Renal cortical epithelial cell (primary cell): ENCODE measurements at regions not wholly inside any gene's neighbourhood (a gene's known extent, or its start where the extent isn't known, plus 50 kb on each side); places are given as distances from the start of the nearest gene placed in this dataset.

Experiments
- DNase-seq: peaks from one replicate; pipeline ENCODE4 v3.0.0-alpha.2; 2011; ENCODE audit warnings: low read depth

DNA sequence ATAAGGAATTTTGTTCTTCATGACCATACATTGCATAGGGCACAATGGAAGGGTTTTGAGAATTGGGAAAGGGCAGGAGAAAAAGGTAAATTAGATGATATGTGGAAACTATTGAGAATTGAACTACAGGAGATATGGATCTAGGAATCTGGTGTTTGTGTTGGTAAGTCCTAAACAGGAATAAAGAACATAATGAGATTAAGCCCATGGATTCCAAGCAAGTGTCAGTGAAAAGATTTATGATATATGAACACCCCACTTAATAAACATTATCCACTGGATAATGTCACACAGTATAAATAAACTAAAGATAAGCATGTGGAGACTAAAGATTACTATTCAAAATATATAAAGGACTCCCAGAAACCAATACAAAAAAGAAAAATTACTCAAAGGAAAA, 98.2 kb downstream of the TNFSF18 start:
- no peak for DNase-seq

DNA sequence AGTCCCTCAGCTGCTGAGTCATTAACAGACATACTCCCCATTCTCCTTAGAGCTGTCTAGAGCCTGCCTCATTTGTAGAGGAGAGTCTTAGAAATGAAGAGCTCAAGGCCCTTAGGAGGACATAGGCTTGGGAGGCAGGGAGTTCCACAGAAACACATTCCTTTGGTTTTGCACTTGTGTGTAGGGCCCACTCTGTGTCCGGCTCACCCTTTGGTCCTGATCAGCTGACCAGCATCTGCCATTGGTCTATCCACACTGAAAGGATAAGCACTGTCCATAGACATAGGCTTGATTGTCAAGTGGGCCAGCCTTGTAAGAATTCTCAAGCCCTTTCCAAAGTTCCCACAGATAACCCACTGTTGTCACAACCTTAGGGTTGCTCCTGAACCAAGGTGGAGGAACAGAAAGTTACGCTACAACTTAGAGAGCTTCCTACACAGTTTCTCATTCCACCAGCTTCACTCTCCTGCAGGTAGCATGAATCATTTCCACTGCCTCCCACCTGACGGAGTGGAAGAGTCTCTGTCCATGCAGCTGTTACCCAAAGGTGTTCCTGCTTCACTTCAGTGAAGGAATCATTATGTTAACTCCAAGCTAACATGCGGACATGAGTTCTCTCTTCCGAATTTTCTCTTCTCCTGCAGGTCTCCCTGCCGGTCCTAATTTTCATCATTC, 96.1 kb downstream of the TNFSF18 start:
- no peak for DNase-seq

DNA sequence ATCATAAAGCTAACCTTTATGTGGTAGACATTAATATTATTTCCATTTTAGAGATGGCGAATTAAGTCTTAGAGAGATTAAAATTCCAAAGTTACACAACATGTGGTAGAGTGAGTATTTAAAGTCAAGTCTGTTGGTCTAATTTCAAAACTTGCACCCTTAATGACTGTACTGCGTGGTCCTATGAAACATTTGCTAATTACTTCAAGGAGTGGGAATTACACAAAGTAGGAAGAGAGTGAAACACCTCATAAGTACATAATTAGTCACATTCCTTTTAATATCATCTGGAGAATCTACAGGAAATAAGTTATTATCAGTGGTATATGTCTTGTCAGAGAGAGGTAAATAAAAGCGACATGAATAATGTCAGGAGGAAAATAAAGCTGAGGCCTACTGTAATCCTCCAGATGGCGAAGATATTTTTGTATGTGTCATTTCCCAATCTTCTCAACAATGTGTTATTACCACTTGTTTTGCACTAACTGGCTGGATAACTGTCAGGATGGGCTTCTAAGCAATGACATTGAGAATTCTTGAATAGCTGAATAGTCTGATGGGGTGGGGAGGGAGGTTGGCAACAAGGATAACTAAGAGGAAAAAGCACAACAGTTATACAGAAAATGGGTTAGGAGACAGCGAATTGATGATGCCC, 95.5 kb downstream of the TNFSF18 start:
- no peak for DNase-seq

DNA sequence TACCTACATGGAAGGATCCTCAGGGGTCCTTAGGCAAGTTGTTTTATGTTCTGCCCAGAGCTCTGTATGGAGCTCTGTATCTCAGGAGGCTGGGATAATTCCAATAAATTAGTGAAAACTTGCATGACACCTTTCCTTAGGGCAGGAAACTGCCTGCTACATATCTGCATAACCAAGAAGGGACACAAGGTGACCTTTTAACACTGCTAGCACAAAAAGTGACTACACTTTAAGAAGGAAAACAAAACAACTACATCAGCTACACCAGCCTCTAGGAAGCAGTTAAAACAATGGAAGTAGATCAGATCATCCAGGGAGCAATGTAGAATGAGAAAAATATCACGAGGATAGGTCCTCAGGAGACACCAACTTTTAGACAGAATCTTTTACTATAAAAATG, 93.9 kb downstream of the TNFSF18 start:
- no peak for DNase-seq

DNA sequence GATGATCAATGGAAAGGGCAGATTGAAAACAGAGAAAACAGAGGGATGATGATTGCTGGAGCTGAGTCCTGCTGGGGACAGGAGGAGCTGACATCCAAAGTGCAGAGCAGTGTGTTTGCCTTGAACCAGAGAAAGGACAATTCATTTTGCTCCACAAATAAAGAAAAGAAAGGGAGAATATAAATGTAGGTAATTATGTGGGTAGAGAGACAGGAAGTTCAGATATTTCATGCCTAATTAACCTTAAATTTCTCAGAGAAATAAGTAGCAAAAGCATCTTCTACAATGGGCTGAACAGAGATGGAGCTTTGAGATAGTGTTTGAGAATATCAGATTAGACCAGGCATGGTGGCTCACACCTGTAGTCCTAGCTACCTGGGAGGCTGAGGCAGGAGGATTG, 93.2 kb downstream of the TNFSF18 start:
- DNase-seq, result no peak

DNA sequence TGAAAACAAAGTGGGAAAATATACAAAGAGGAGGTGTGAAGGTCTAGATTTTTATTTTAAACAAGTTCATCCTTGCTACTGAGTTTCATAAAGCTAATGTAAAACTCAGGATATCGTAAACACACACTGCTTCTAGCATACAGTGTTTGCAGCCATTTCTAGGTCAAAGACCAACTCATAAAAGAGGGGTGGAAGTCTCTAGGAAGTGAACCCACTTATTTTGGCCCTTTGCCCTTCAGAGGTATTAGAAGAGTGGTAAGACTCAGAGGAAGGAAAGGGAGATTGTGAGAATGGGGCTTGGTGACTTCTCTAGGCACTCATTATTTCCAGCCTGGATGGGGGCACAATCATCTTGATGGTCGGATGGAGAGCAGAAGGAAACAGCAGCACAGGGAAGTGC, 91.2 kb downstream of the TNFSF18 start:
- DNase-seq, result no peak

DNA sequence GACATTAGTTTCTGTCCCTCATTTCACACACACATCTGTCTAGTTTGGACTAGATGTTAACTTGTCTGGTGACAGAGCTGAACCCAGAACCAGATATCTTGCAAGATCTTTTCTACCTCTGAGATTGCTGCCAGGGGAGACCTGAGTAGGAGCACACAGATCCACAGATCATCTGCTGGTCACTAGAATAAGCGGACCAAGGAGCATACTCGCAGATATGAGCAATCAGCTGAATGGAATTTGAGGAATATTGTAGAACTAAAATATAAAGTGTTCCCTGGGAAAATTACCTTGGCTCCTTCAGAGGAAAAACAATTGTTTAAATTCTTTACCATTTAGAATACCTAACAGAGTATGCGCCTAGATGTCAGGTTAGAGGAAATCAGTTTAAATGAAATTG, 90.7 kb downstream of the TNFSF18 start:
- DNase-seq, result no peak

DNA sequence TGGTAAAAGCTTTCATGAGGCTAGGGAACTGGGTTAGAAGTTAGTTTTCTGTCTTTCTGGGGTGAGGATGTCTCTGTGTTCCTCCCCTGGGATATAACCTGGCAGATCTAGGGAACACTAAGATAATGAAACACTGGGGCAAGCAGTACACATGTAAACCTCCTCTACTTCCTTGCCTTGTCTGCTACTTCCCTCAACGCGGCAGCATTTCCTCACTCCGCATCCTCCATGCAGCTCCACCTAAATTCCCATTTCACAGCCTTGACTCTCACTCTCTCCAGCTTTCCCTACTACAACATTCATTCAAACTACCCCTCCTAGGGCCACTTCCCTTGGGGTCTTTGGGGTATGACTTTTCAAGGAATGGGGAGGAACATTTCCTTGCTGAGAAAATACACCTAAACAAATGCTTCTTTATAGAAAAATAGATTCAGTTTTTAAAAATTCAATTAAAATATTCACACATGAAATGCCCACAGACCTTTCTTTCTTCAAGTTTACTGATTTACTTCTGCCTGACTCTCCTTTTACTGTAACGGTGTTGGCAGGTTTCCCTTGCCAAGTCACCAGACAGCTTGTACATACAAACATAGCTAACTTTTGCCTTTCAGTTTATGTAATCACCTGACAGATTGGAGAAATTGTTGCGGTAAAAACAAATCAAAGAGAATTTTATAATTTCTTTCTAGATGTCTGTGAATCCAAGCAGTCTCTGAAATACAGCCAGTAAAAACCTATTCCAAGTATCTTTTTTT, 90.1 kb downstream of the TNFSF18 start:
- peak; percentile 89 for DNase-seq

DNA sequence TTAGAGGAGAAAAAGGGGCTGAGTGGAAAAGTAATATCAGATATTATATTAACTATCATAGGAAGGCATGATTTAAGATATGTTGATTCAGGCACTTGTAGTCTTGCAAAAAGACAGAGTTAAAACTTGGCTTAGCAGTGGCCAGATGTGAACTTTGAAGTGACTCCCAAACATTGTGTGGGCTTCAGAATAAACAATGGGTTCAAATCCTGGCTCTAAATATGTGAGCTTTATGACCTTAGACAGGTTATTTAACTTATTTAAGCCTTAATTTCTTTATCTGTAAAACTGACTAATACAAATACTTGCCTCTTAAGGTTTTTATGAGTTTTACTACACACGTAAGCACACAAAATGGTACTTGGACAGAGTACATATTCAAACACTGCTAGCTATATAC, 85.9 kb downstream of the TNFSF18 start:
- DNase-seq, result no peak

DNA sequence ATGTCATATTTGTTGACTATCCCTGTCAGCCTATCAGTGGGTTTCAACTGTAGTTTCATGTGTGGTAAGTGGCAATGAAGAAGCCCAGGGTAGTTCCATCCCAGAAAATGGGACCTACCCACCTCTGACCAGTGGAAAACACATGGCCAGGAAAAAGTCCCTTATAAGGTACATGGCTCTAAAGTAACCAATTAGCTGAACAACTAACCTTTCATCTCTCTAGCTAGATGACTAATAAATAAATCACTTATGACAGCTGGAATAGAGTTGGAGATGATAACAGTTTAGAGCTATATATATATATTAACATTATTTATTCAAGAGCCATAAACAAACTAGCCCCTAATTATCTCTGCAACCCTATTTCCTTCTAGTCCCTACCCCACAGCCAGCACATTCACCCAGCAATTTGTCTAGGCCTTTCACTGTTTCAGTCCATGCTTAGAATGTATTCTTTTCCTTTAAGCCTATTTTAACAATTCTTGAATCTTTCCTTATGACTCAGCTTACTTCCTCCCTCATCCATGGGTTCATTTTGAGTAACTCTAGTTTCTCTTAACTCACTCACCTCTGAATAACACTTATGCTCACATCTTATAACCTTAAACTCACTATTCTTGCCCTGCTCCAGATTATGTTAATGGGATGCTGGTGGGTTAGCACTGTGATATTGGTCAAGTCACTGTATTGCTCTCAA, 83.7 kb downstream of the TNFSF18 start:
- DNase-seq, result peak; percentile 47

DNA sequence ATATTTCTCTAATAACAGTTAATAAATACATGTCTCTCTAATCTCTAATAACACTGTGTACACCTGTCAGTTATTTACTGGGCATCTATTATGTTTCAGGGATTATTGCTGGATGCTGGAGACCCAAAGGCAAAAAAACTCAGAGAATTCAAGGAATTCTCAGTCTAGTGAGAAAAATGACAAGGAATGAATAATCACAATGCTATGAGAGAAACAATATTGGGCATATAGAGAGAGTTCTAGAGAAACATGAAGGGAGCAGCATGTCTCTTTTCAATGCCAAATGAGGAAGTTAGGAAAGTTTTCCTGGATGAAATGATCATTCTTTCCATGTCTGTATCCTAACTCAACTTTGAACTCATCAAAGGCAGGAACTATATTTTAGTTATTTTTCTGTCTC, 82.8 kb downstream of the TNFSF18 start:
- DNase-seq, result peak; percentile 33

DNA sequence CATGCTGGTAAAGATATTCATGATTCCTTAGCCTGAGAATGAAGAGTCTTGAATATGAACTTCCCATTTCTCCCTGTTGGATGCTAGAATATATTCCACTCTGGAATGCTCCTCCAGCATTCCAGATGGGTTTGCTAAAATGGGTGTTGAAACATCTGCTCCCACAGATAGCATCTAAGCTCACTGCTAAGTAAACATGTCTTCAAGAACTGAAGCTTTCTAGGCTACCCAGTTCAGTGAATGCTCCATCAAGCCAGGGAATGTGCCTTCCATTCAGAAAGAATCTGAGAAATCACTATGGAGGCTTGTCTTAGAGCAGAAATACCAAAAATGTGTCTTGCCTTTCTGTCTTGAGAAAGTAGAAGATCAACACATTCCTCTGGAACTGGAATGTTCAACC, 81.1 kb downstream of the TNFSF18 start:
- DNase-seq, result peak; percentile 90

DNA sequence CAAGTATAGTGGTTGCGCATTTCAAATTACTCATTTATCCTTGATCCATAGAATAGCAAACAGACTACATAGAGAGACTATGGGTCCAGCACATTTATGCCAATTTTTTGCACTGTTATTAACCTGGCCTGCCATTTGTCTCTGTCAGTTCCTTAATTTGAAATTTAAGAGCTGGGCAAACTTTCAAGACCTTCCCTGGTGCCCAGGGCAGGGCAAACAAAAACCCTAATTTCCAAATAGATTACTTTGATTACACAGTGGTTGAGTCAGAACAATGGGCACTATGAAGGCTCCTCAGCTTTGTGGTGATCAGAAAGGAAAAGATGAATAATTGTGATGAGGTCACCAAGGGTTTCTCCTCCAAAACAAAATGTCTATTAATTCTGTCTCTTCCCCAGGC, 80.6 kb downstream of the TNFSF18 start:
- DNase-seq, result peak; percentile 88

DNA sequence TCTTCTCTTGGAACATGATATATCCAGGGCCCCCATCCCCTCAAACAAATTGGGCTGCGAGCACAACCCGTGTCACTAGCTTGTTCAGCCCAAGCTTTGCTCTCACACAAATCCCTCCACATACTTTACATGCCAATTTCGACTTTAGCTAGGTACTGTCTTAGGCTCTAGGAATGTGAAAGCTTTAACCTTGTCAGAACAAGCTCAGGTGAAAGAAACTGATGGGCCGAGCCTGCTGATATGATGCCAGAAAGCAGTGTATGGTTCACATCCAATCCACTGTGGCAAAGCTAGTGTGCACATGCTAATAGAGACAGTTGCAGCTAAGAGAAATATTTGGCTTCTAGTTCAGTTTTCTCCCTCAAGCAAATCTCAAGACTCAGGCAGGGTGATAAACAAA, 79.5 kb downstream of the TNFSF18 start:
- DNase-seq, result peak; percentile 72

DNA sequence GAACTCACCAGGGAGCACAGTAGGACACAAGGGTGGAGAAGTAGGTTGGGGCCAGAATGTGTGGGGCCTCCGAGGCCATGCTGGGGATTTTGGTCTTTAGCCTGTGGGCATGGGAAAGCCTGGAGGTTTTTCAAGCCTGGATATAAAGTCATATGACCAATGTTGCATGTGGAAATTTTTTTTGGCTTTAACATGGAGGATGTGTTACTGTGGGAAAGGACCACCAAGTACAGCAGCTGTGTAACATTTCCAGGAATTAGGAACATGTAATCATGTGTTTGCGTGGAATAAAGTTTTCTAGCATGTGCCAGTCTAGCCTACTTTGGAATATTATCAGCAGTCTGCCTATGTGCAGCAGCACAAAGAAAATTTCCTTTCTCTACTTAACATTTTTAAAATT, 78.5 kb downstream of the TNFSF18 start:
- DNase-seq, result no peak

DNA sequence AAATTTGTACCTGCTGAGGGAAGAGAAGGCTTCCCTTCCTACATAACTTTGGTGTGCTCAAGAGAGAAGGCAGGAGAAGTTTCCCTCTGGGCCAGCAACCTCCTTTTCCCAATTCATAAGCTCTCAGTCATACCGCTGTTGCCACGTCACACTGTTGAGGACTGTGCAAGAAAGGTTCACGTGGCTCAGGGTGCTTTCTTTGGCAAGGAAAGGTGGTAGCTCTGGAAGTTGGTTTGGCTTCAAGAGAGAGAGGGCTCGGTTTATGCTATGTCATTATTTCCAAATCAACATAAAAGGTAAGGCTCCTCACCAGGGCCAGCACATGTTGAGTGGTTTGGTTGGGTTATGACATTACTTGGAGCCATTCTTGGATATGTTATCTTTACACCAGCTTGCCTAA, 77.3 kb downstream of the TNFSF18 start:
- DNase-seq, result peak; percentile 70

DNA sequence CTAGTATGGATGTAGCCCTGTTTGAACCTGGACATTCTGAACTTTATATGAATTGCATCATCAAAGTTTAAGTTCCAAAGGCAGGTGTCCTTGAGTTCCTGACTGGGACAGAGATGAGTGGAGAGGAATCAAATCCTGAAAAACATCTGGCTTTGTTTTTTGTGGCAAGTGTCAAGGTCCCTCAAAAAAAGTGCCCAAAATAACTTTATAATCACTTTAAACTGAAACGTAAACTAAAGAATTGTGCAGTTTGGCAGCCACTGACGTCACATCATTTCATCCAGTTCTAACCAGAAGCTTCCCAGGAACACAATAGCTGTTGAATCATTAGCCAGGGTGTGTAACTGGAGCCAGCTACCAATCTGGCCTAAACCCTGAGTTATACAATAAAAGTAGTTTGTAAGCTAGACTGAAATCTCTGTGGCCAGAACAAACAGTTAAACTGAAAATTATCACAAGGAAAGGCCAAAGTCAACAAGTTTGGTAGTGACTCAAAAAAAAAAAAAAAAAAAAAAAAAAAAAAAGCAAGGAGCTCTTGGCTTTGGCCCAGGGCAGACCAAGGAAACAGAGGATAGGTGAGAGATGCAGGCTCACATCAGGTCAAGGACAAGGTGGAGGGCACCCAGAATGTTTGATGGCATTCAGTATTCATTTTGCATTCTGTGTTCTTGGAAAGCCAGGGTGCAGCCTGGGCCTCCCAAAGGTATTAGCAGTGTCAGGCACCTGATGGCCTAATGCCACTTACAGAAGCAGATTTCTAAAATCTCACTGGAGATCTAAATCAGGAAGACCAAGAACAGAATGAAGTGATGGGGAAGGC, 74.3 kb downstream of the TNFSF18 start:
- DNase-seq, result peak; percentile 100

DNA sequence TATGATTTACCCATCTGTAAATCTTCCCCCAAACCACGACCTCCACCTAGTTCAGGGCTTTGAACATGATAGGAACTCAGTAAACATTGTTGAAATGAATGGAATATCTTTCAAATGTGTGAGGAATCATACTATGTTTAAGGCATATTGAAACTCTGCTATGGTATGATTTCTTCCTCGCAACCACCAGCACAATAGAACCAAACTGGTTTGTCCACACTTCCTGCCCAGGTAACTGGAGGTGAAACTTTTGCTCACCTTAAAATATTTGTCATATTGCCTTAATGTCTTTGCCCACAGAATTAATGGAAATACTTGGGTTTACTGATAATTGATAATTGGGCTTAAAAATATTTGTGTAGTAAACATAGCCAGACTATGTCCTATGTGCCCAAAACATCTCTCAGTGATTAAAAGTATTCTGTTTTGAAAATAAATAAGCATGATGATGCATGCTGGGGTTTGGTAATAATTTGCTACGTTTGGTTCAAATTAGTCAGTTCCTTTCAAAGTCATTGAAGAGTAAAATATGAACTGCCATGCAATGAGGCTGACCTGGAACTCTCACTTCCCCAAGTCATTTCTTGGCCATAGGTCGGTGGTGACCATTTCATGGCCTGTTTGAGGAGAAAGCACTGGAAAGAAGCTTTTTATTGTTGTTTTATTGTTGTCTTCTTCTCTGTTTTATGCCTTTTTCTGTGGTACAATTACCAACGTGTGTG, 73.3 kb downstream of the TNFSF18 start:
- peak; percentile 38 for DNase-seq

DNA sequence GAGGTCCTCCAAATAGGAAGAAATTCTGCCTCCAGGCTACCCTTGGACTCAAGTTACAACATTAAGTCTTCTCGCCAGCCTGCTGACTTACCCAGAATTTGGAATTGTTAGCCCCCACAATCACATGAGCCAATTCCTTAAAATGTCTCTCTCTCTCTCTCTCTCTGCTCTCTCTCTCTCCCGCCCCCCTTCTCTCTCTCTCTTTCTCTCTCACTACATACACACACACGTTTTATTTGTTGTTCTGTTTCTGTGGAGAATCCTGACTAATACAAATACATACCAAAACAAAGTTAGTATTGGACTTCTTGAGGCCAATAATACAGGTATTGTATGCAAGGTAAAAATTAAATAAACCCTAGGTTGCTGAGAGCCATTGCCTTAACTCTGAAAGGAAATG, 72.1 kb downstream of the TNFSF18 start:
- peak; percentile 67 for DNase-seq

DNA sequence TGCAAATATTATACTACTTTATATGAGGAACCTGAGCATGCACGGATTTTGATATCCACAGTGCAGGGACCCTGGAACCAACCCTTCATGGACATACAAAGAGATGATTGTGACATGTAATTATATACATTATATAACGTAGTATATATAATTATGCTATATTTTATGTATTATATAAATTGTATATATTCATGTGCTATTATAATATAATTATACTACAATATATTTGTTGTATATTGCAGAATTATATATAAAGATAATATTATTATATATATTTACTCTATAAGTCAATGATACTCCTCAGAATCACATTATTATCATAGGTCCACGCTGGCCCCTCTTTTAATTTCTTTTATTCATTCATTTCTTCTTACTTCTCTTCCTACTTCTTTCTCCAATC, 70.9 kb downstream of the TNFSF18 start:
- no peak for DNase-seq

DNA sequence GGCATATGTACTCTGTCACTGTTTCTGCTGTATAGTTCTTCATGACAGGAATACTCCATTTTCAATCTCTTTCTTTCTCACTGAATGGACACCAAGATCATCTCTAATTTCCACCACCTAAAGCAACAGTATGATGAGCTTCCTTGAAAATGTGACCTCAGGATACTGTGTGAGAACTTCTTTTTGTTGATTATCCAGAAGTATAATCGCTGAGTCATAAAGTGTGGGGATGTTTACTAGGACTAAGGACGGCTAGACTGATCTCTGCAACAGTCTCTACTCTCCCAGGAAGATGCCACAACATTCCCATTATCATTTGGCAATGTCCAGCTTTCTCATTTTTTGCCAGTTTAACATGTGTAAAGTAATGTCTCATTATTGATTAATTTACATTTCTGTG, 70.3 kb downstream of the TNFSF18 start:
- DNase-seq, result peak; percentile 81
